Adrenal gland (tissue), 9 donors: ENCODE measurements at regions not wholly inside any gene's neighbourhood (a gene's known extent, or its start where the extent isn't known, plus 50 kb on each side); places are given as distances from the start of the nearest gene placed in this dataset.

Experiments
- DNase-seq, 7 donors: peaks; one replicate each; pipeline ENCODE4 v3.0.0-alpha.2; 2019 to 2020
- H3K27ac ChIP-seq, 5 donors: fragments of 200-600 bp; sonication (generic) in 4 of 5; 1 replicate in 3 of 5; 2 replicates in 2 of 5; pipeline versions ENCODE4 v1.5.1 to v1.8.0; 2016 to 2020; ENCODE audit warnings: mild to moderate bottlenecking in 1 of 5
- H3K27me3 ChIP-seq: fragments of 200-600 bp; 2 replicates; pipeline ENCODE4 v1.8.0; 2021
- H3K36me3 ChIP-seq, 2 donors: fragments of 200-600 bp; replicated peaks in 1 of 2; 1 replicate in 1 of 2; 2 replicates in 1 of 2; pipeline versions ENCODE4 v1.5.1 to v1.8.0; 2018 to 2022
- H3K4me1 ChIP-seq, 2 donors: fragments of 200-600 bp; replicated peaks in 1 of 2; 1 replicate in 1 of 2; 2 replicates in 1 of 2; pipeline versions ENCODE4 v1.5.1 to v1.8.0; 2018 to 2021
- H3K4me3 ChIP-seq, 4 donors: fragments of 200-600 bp; sonication (generic) in 3 of 4; one replicate each; pipeline ENCODE4 v1.5.1; 2016 to 2018
- H3K9me3 ChIP-seq, 3 donors: fragments of 200-600 bp; sonication (generic) in 1 of 3; replicated peaks in 1 of 3; 1 replicate in 2 of 3; 2 replicates in 1 of 3; pipeline versions ENCODE4 v1.5.1 to v1.8.0; 2016 to 2021
- POLR2A ChIP-seq, 2 donors: fragments of 450-650 bp; IDR thresholded peaks; one replicate each; pipeline ENCODE4 v1.6.1; 2017; ENCODE audit warnings: antibody characterized with exemption in 2 of 2, mild to moderate bottlenecking in 2 of 2, moderate library complexity in 1 of 2
- WGBS, 4 donors: extraction: QIAGEN DNeasy Blood & Tissue Kit in 2 of 4; methylation state at CpG; one replicate each; pipeline versions ENCODE4 v1.1.5 to v1.1.7; 2013 to 2017; 5-methylcytosine and 5-hydroxymethylcytosine counted together
- intact Hi-C, 2 donors: fragments of 100-400 bp; cut with DNase I; formaldehyde crosslinking; loops; one replicate each; pipeline versions ENCODE4 v1.14.1 to v1.15.0; 2022 to 2023
- TF ChIP-seq, protein P1 (sequence below), 6 experiments: fragments of 450-650 bp in 4 of 6; fragments of 200-600 bp in 2 of 6; sonication (generic) in 1 of 6; IDR thresholded peaks; 1 replicate in 5 of 6; 2 replicates in 1 of 6; pipeline versions ENCODE4 v1.5.1 to v1.8.0; 2016 to 2021; ENCODE audit warnings: antibody characterized with exemption in 6 of 6, mild to moderate bottlenecking in 2 of 6, moderate library complexity in 1 of 6
- donor health status: healthy with polysubstance abuse.
- donor health status: Bipolar disorder and iron deficiency.
- donor health status: DM: yes; HTN: yes; CAD: no.
- donor health status: DM: no; HTN: no; CAD: no.
- donor health status: DM: no; HTN: no; CAD: no.

DNA sequence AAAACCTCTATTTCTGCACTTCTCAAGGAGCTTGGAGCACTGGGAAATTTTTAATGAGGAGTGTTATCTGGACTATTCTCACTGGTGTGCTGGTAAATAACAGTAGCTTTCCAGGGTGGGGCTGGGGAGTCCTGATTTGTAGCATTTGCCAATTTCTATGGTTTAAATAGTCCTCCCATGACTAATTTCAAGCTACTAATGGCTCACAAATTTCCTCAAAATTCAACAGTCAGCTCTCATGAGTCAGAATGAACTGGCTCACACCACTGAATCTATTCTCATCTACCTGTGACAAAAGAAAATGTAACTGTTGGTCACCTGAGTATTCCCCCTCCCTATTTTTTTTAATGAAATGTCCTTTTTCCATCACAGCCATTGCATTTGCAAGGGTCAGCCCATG, 449.6 kb downstream of the KIF16B start:
- no peak for TF ChIP-seq POLR2A (IDR thresholded peaks at IDR 0.05)
- TF ChIP-seq, protein P1, sequence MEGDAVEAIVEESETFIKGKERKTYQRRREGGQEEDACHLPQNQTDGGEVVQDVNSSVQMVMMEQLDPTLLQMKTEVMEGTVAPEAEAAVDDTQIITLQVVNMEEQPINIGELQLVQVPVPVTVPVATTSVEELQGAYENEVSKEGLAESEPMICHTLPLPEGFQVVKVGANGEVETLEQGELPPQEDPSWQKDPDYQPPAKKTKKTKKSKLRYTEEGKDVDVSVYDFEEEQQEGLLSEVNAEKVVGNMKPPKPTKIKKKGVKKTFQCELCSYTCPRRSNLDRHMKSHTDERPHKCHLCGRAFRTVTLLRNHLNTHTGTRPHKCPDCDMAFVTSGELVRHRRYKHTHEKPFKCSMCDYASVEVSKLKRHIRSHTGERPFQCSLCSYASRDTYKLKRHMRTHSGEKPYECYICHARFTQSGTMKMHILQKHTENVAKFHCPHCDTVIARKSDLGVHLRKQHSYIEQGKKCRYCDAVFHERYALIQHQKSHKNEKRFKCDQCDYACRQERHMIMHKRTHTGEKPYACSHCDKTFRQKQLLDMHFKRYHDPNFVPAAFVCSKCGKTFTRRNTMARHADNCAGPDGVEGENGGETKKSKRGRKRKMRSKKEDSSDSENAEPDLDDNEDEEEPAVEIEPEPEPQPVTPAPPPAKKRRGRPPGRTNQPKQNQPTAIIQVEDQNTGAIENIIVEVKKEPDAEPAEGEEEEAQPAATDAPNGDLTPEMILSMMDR (IDR thresholded peaks at IDR 0.05), result no peak
- no peak overlapping the region for H3K27ac ChIP-seq
- H3K4me1 ChIP-seq, result no peaks in the 10 kb centered on the region
- no peak for DNase-seq
- H3K9me3 ChIP-seq, result no peaks in the 10 kb centered on the region
- H3K36me3 ChIP-seq, result no peaks in the 10 kb centered on the region
- no peaks in the 10 kb centered on the region for H3K27me3 ChIP-seq
- intact Hi-C loops, result no loop called here
- no peak overlapping the region for H3K4me3 ChIP-seq

DNA sequence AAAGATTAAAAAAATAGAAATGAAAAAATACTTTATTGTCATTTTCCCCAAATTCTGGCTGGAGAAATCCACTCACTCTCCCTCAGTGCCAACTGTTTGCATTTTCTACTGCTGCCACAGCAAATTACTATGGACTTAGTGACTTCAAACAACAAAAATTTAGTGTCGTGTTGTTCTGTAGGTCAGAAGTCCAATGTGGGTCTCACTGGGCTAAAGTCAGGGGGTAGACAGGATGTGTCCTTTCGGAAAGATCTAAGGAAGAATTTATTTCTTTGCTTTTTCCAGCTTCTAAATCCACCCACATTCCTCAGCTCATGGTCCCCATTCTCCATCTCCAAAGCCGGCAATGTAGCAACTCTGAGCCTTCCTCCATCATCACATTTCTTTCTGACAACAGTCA, 453.3 kb downstream of the KIF16B start:
- Histone ChIP-seq H3K4me1 (no peaks in the 10 kb centered on the region), H3K27me3 (no peaks in the 10 kb centered on the region), H3K4me3 (no peak overlapping the region), H3K9me3 (no peaks in the 10 kb centered on the region), H3K36me3 (no peaks in the 10 kb centered on the region), H3K27ac (no peak overlapping the region)
- TF ChIP-seq POLR2A (IDR thresholded peaks at IDR 0.05), result no peak
- TF ChIP-seq, protein P1 (IDR thresholded peaks at IDR 0.05), result no peak
- intact Hi-C loops, result no loop called here
- 88 to 93% (median 91%) methylated on average over 3 of the region's 3 CpGs for WGBS, 4 donors
- DNase-seq, result no peak

DNA sequence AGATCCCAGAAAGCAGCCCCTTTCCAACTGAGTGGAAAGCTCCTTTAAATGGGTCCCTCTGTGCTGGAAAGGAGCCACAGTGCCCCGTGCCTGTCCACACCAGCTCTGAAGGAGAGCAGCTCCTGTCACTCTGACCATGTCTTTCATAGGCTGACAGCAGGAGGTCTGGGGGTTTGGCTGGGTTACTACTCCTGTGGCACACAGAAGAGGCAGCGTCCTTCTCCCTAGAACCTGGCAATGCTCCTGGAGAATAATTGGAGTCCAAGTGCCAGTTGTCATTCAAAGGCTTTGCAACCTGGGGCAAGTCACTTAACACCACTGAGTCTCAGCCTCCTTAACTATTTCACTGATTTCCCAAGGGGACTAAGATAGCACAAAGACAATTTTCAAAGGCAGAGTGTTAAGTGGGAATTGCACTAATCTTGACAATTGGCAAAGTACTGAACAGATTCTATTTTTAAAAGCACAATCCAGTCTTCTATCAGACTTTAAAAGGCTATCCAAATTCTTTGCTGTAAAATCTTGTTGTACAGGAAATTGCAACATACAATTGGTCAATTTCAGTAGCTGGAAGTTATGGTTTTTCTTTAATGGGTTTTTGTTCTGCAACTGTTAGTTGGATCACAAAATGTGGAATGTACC, 457.2 kb downstream of the KIF16B start:
- no peak for DNase-seq
- Histone ChIP-seq H3K27ac (no peak overlapping the region), H3K36me3 (no peaks in the 10 kb centered on the region), H3K27me3 (no peaks in the 10 kb centered on the region), H3K4me3 (no peak overlapping the region), H3K4me1 (no peaks in the 10 kb centered on the region), H3K9me3 (no peaks in the 10 kb centered on the region)
- 33 to 73% (median 50%) methylated on average over 2 of the region's 2 CpGs for WGBS, 4 donors
- no peak for TF ChIP-seq POLR2A (IDR thresholded peaks at IDR 0.05)
- TF ChIP-seq, protein P1 (IDR thresholded peaks at IDR 0.05), result no peak
- intact Hi-C loops, result no loop called here

DNA sequence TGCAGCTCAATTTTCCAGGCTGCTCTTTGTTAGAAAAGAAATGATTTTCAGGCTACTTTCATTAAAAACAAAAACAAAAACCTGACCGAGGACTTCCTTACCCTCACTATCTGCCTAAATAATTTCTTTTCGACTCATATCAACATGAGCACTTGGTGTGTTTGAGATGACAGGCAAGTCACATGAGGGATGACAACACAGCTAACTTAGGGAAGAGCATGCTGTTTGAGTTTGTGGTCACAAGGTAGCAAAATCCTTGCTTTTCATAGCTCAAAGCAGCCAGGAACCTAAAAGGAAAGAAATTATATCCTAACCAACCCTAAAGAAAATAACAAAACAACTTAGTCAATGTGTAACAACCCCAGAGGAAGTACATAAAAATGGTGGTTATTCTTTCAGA, 459.5 kb downstream of the KIF16B start:
- H3K4me1 ChIP-seq, result no peaks in the 10 kb centered on the region
- H3K9me3 ChIP-seq, result no peaks in the 10 kb centered on the region
- intact Hi-C loops, result no loop called here
- H3K27me3 ChIP-seq, result no peaks in the 10 kb centered on the region
- WGBS, 4 donors, result 66 to 88% (median 77%) methylated on average over 2 of the region's 2 CpGs
- H3K36me3 ChIP-seq, result no peaks in the 10 kb centered on the region
- no peak overlapping the region for H3K4me3 ChIP-seq
- no peak for DNase-seq
- H3K27ac ChIP-seq, result no peak overlapping the region
- TF ChIP-seq, protein P1 (IDR thresholded peaks at IDR 0.05), result no peak
- no peak for TF ChIP-seq POLR2A (IDR thresholded peaks at IDR 0.05)
